Suprapubic skin (tissue), 4 donors: ENCODE measurements at regions not wholly inside any gene's neighbourhood (a gene's known extent, or its start where the extent isn't known, plus 50 kb on each side); places are given as distances from the start of the nearest gene placed in this dataset.

Experiments
- DNase-seq, 2 donors: peaks; one replicate each; pipeline ENCODE4 v3.0.0-alpha.2; 2019; ENCODE audit warnings: low spot score in 2 of 2
- H3K27ac ChIP-seq: fragments of 200-600 bp; sonication (generic); one replicate; pipeline ENCODE4 v1.5.1; 2019
- H3K27me3 ChIP-seq: fragments of 200-600 bp; sonication (generic); one replicate; pipeline ENCODE4 v1.5.1; 2019
- H3K36me3 ChIP-seq: fragments of 200-600 bp; sonication (generic); one replicate; pipeline ENCODE4 v1.5.1; 2019
- H3K4me1 ChIP-seq: fragments of 200-600 bp; sonication (generic); one replicate; pipeline ENCODE4 v1.5.1; 2019
- H3K4me3 ChIP-seq: fragments of 200-600 bp; sonication (generic); one replicate; pipeline ENCODE4 v1.5.1; 2019; ENCODE audit warnings: mild to moderate bottlenecking
- H3K9me3 ChIP-seq: fragments of 200-600 bp; sonication (generic); one replicate; pipeline ENCODE4 v1.5.1; 2019
- CTCF ChIP-seq, 2 donors: fragments of 200-600 bp in 1 of 2; fragments of 450-650 bp in 1 of 2; sonication (generic) in 1 of 2; IDR thresholded peaks; one replicate each; pipeline ENCODE4 v1.5.1; 2016 to 2019; ENCODE audit warnings: antibody characterized with exemption in 2 of 2, mild to moderate bottlenecking in 1 of 2, moderate library complexity in 1 of 2
- EP300 ChIP-seq: sonication (generic); formaldehyde crosslinking; IDR thresholded peaks from one replicate; pipeline ENCODE4 v1.6.1; 2017; ENCODE audit warnings: antibody characterized with exemption
- POLR2A ChIP-seq, 2 donors: fragments of 450-650 bp; IDR thresholded peaks; one replicate each; pipeline ENCODE4 v1.6.1; 2017; ENCODE audit warnings: antibody characterized with exemption in 2 of 2, mild to moderate bottlenecking in 2 of 2, moderate library complexity in 2 of 2
- POLR2AphosphoS5 ChIP-seq, 3 donors: sonication (generic); formaldehyde crosslinking; IDR thresholded peaks; one replicate each; pipeline ENCODE4 v1.6.1; 2017; ENCODE audit warnings: antibody characterized with exemption in 3 of 3
- WGBS: methylation state at CpG from one replicate; pipeline ENCODE4 v1.1.5; 2018; 5-methylcytosine and 5-hydroxymethylcytosine counted together

GRCh38 chr4:33171873-33172525, 2451.8 kb downstream of the PCDH7 start:
- no peak for DNase-seq
- Histone ChIP-seq H3K4me1 (no peaks in the 10 kb centered on the region), H3K4me3 (no peak overlapping the region), H3K36me3 (no peaks in the 10 kb centered on the region), H3K27me3 (no peaks in the 10 kb centered on the region), H3K9me3 (no peaks in the 10 kb centered on the region), H3K27ac (no peak overlapping the region)
- WGBS: 67% methylated on average over 1 of the region's 1 CpG
- TF ChIP-seq POLR2A (IDR thresholded peaks at IDR 0.05): no peak
- no peak for TF ChIP-seq CTCF (IDR thresholded peaks at IDR 0.05)
- TF ChIP-seq EP300: no peak
- no peak for TF ChIP-seq POLR2AphosphoS5 (IDR thresholded peaks at IDR 0.05)

- Histone ChIP-seq H3K36me3 (no peaks in the 10 kb centered on the region), H3K9me3 (no peaks in the 10 kb centered on the region), H3K4me1 (no peaks in the 10 kb centered on the region), H3K4me3 (no peak overlapping the region), H3K27ac (no peak overlapping the region), H3K27me3 (no peaks in the 10 kb centered on the region)
- DNase-seq: no peak
- WGBS: 59% methylated on average over 1 of the region's 1 CpG
- TF ChIP-seq EP300 (no peak), POLR2AphosphoS5 (IDR thresholded peaks at IDR 0.05) (no peak), POLR2A (IDR thresholded peaks at IDR 0.05) (no peak), CTCF (IDR thresholded peaks at IDR 0.05) (no peak)
Observed at GRCh38 chr4:33176566-33176965, 2456.4 kb downstream of the PCDH7 start.

- TF ChIP-seq EP300 (no peak), POLR2AphosphoS5 (IDR thresholded peaks at IDR 0.05) (no peak), CTCF (IDR thresholded peaks at IDR 0.05) (no peak)
- Histone ChIP-seq H3K4me3 (no peak overlapping the region), H3K36me3 (no peaks in the 10 kb centered on the region), H3K27me3 (no peaks in the 10 kb centered on the region), H3K27ac (no peak overlapping the region), H3K4me1 (no peaks in the 10 kb centered on the region), H3K9me3 (no peaks in the 10 kb centered on the region)
- no peak for DNase-seq
- 63% methylated on average over 2 of the region's 2 CpGs for WGBS
Observed at GRCh38 chr4:33184657-33185290, 2464.6 kb downstream of the PCDH7 start.

- Histone ChIP-seq H3K9me3 (no peaks in the 10 kb centered on the region), H3K4me3 (no peak overlapping the region)
Observed at GRCh38 chr4:33187035-33187434, 2466.9 kb downstream of the PCDH7 start.

More at GRCh38 chr4:33187035-33187434, 2466.9 kb downstream of the PCDH7 start:
- TF ChIP-seq POLR2A (IDR thresholded peaks at IDR 0.05) (no peak), EP300 (no peak), CTCF (IDR thresholded peaks at IDR 0.05) (no peak)
- no peak overlapping the region for H3K27ac ChIP-seq
- H3K4me1 ChIP-seq: no peaks in the 10 kb centered on the region
- no peaks in the 10 kb centered on the region for H3K27me3 ChIP-seq
- no peaks in the 10 kb centered on the region for H3K36me3 ChIP-seq
- DNase-seq: no peak
